CD4-positive, alpha-beta T cell (primary cell): ENCODE measurements at regions not wholly inside any gene's neighbourhood (a gene's known extent, or its start where the extent isn't known, plus 50 kb on each side); places are given as distances from the start of the nearest gene placed in this dataset.
"Not testable (repeated sequence)": the region's sequence is repeated elsewhere in the genome, so short reads cannot be mapped to it uniquely, and the experiment has no call there.

ENCODE experiments used
- ATAC-seq: fragments of 200-7000 bp; cut with Tn5 transposase; one replicate; pipeline ENCODE4 v1.10.0; 2022; ENCODE audit warnings: mild to moderate bottlenecking; ENCODE audit not compliant: poor library complexity
- CTCF ChIA-PET: fragments of 350-600 bp; sonication (Branson Sonifier 250); formaldehyde crosslinking; loops from one replicate; lab custom pipeline; 2021; ENCODE audit warnings: antibody characterized with exemption, inconsistent platforms; lab: Charles Lee
- POLR2A ChIA-PET: fragments of 350-600 bp; sonication (Branson Sonifier 250); formaldehyde crosslinking; loops from one replicate; lab custom pipeline; 2021; ENCODE audit warnings: antibody characterized with exemption, inconsistent platforms; lab: Charles Lee
- DNase-seq, 14 experiments: peaks; one replicate each; pipeline ENCODE4 v3.0.0-alpha.2; 2013 to 2020; ENCODE audit warnings: mixed read lengths in 2 of 14
- H3K27ac ChIP-seq, 2 donors: one replicate each; pipeline versions ENCODE4 v1.5.1 to v1.7.0; 2013; ENCODE audit warnings: low read length in 2 of 2, low read depth in 1 of 2, mild to moderate bottlenecking in 1 of 2
- H3K27me3 ChIP-seq, 2 experiments: 1 replicate in 1 of 2; 2 replicates in 1 of 2; pipeline versions ENCODE4 v1.6.1 to v1.7.0; 2013; ENCODE audit warnings: low read length in 2 of 2, control low read depth in 1 of 2, mild to moderate bottlenecking in 1 of 2, moderate library complexity in 1 of 2; ENCODE audit not compliant: insufficient read depth in 2 of 2, control insufficient read depth in 1 of 2
- H3K36me3 ChIP-seq: one replicate; pipeline ENCODE4 v1.6.1; 2013; ENCODE audit warnings: low read length, control low read depth; ENCODE audit not compliant: insufficient read depth
- H3K4me1 ChIP-seq: one replicate; pipeline ENCODE4 v1.6.1; 2013; ENCODE audit warnings: low read length, control low read depth; ENCODE audit not compliant: insufficient read depth
- H3K4me3 ChIP-seq: one replicate; pipeline ENCODE4 v1.5.1; 2013; ENCODE audit warnings: mild to moderate bottlenecking, low read length, moderate library complexity
- H3K9me3 ChIP-seq, 2 experiments: 1 replicate in 1 of 2; 2 replicates in 1 of 2; pipeline versions ENCODE4 v1.6.1 to v1.7.0; 2013; ENCODE audit warnings: low read length in 2 of 2, mild to moderate bottlenecking in 2 of 2, control low read depth in 1 of 2, moderate library complexity in 1 of 2; ENCODE audit not compliant: control insufficient read depth in 1 of 2, insufficient read depth in 1 of 2
- H3K27ac Mint-ChIP-seq: one replicate; pipeline ENCODE4 v1.8.0; 2020; ENCODE audit warnings: mixed read lengths
- H3K27me3 Mint-ChIP-seq: one replicate; pipeline ENCODE4 v1.8.0; 2021; ENCODE audit warnings: mixed read lengths
- H3K36me3 Mint-ChIP-seq: one replicate; pipeline ENCODE4 v1.8.0; 2021; ENCODE audit warnings: low read depth, mixed read lengths
- H3K4me1 Mint-ChIP-seq: one replicate; pipeline ENCODE4 v1.8.0; 2021; ENCODE audit warnings: low read depth, mixed read lengths
- H3K4me3 Mint-ChIP-seq: one replicate; pipeline ENCODE4 v1.8.0; 2020; ENCODE audit warnings: mild to moderate bottlenecking, mixed read lengths
- H3K9me3 Mint-ChIP-seq: one replicate; pipeline ENCODE4 v1.8.0; 2020; ENCODE audit warnings: mixed read lengths
- CTCF ChIP-seq: fragments of 200-600 bp; IDR thresholded peaks from one replicate; pipeline ENCODE4 v1.8.0; 2022; ENCODE audit warnings: antibody characterized with exemption, mild to moderate bottlenecking
- intact Hi-C, 2 experiments: fragments of 100-400 bp; cut with DNase I in 1 of 2; cut with micrococcal nuclease in 1 of 2; formaldehyde crosslinking; loops; one replicate each; pipeline versions ENCODE4 v1.15.1 to v1.9.0; 2023 to 2025; cut with DNase I, micrococcal nuclease

DNA sequence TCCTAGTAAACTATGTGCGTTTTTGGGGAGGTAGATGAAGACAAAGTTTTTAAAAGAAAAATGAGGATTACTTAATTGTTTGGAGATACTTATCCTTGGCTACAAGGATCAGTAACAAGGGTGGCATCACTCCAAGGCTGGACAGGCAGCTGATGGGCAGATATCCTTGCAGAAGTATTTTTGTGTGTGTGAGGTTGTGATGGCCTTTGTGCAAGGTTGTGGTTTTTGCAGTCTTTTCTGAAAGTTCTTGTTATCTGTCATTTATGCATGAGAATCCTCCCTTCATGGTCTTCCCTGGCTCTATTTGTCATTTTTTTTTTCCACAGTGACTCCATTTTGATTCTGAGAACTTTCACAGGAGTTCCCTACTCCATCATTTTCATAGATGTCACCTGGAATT, 96.0 kb upstream of the C1GALT1C1 start:
- Histone ChIP-seq H3K27me3 (no peaks in the 10 kb centered on the region), H3K36me3 (no peaks in the 10 kb centered on the region), H3K9me3 (no peaks in the 10 kb centered on the region), H3K27ac (no peak overlapping the region), H3K4me3 (no peak overlapping the region), H3K4me1 (no peaks in the 10 kb centered on the region)
- CTCF ChIA-PET = no interaction called here
- ATAC-seq (no peak), DNase-seq (no peak)
- Mint-ChIP-seq H3K36me3 (no peaks in the 10 kb centered on the region), H3K4me1 (no peaks in the 10 kb centered on the region), H3K27ac (no peak overlapping the region), H3K4me3 (no peak overlapping the region), H3K9me3 (no peaks in the 10 kb centered on the region), H3K27me3 (no peaks in the 10 kb centered on the region)
- POLR2A ChIA-PET = no interaction called here
- TF ChIP-seq CTCF = no peak
- intact Hi-C loops = no loop called here

DNA sequence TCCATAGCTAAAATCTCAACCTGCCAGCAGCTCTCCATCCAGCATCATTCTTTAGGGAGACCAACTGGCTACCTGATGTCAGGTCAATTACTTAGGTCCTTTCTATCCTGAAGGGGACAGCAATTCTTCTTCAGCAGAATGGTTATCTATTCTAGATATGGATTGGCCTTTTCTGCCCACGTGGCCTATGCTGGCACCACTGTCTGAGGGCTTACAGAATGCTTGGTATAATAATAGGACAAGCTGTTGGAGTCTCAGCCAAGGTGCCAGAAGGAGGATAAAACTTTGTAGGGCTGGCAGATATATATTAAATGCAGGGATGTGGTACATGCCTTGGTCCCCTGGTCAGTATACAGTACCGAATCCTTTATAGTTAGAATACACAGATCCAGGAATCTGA, 89.8 kb upstream of the C1GALT1C1 start:
- Mint-ChIP-seq H3K36me3 (no peaks in the 10 kb centered on the region), H3K27me3 (no peaks in the 10 kb centered on the region), H3K4me3 (no peak overlapping the region), H3K9me3 (no peaks in the 10 kb centered on the region), H3K4me1 (no peaks in the 10 kb centered on the region), H3K27ac (no peak overlapping the region)
- H3K36me3 ChIP-seq = no peaks in the 10 kb centered on the region
- ATAC-seq (no peak), DNase-seq (no peak)
- CTCF ChIA-PET = no interaction called here
- H3K9me3 ChIP-seq = no peaks in the 10 kb centered on the region
- intact Hi-C loops = no loop called here
- H3K4me3 ChIP-seq = no peak overlapping the region
- no peaks in the 10 kb centered on the region for H3K27me3 ChIP-seq
- POLR2A ChIA-PET = no interaction called here
- TF ChIP-seq CTCF = no peak
- H3K27ac ChIP-seq = no peak overlapping the region
- no peaks in the 10 kb centered on the region for H3K4me1 ChIP-seq

DNA sequence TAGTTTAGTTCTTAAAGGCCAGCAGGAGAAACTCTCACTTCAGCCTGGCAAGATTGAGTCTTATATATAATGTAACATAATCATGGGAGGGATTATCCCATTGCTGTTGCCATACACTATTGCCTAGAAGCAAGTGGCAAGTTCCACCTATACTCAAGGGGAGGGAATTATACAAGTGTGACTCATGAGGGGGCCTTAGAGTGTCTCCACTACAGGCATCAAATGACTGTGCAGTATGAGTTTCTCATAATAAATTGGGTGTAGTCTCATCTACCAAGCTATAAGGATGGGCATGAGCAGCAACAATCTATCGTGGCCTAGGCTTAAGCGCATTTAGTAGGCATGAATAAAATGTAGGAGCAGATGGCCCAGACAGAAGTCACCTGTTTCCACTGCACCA, 89.1 kb upstream of the C1GALT1C1 start:
- CTCF ChIA-PET = no interaction called here
- no peak overlapping the region for H3K4me3 Mint-ChIP-seq
- no peaks in the 10 kb centered on the region for H3K9me3 Mint-ChIP-seq
- no peak overlapping the region for H3K27ac ChIP-seq
- POLR2A ChIA-PET = no interaction called here
- no peak overlapping the region for H3K27ac Mint-ChIP-seq
- H3K36me3 ChIP-seq = no peaks in the 10 kb centered on the region
- H3K27me3 Mint-ChIP-seq = no peaks in the 10 kb centered on the region
- no peak for TF ChIP-seq CTCF
- no peaks in the 10 kb centered on the region for H3K9me3 ChIP-seq
- H3K27me3 ChIP-seq = no peaks in the 10 kb centered on the region
- H3K4me1 ChIP-seq = no peaks in the 10 kb centered on the region
- ATAC-seq (no peak), DNase-seq (no peak)
- no peak overlapping the region for H3K4me3 ChIP-seq
- intact Hi-C loops = no loop called here
- H3K36me3 Mint-ChIP-seq = no peaks in the 10 kb centered on the region
- no peaks in the 10 kb centered on the region for H3K4me1 Mint-ChIP-seq

GRCh38 chrX:120702337-120702736, 72.5 kb upstream of the C1GALT1C1 start:
- H3K4me3 Mint-ChIP-seq, POLR2A ChIA-PET: not testable (repeated sequence)

More at GRCh38 chrX:120702337-120702736, 72.5 kb upstream of the C1GALT1C1 start:
- H3K4me3 ChIP-seq, H3K27ac ChIP-seq, H3K4me1 Mint-ChIP-seq, H3K27ac Mint-ChIP-seq, H3K27me3 ChIP-seq, H3K9me3 Mint-ChIP-seq, intact Hi-C loops, DNase-seq, ATAC-seq, H3K36me3 ChIP-seq, H3K9me3 ChIP-seq, H3K36me3 Mint-ChIP-seq, H3K27me3 Mint-ChIP-seq, H3K4me1 ChIP-seq, CTCF ChIA-PET: not testable (repeated sequence)
